ENCODE measurements at regions not wholly inside any gene's neighbourhood (a gene's known extent, or its start where the extent isn't known, plus 50 kb on each side); places are given as distances from the start of the nearest gene placed in this dataset.

DNA sequence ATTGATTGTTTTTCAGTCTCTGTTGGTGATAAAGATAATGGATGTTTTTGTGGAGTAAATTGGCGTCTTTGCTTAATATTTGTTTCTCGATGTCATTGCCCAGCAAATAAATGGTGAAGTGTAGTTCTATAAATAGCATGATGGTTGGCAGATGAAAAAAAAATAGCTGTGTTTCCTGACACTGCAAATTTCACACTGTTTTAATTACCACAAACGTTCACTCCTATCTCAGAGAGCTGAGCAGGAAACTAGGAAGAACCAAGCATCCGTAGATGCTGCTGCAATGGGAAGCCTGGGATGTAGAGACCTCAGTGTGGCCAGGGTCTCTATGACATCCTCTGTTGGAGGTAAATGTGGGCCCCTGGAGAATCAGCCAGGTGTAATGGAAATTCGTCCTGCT is 183.2 kb downstream of the CYRIA start:
- Histone ChIP-seq H3K27me3 (no peaks in the 10 kb centered on the region), H3K4me1 (no peaks in the 10 kb centered on the region), H3K4me3 (no peak overlapping the region), H3K27ac (no peak overlapping the region), H3K9me3 (no peaks in the 10 kb centered on the region), H3K36me3 (no peaks in the 10 kb centered on the region)
- no peak for DNase-seq (ENCODE audit: low spot score)
- TF ChIP-seq, protein P1, sequence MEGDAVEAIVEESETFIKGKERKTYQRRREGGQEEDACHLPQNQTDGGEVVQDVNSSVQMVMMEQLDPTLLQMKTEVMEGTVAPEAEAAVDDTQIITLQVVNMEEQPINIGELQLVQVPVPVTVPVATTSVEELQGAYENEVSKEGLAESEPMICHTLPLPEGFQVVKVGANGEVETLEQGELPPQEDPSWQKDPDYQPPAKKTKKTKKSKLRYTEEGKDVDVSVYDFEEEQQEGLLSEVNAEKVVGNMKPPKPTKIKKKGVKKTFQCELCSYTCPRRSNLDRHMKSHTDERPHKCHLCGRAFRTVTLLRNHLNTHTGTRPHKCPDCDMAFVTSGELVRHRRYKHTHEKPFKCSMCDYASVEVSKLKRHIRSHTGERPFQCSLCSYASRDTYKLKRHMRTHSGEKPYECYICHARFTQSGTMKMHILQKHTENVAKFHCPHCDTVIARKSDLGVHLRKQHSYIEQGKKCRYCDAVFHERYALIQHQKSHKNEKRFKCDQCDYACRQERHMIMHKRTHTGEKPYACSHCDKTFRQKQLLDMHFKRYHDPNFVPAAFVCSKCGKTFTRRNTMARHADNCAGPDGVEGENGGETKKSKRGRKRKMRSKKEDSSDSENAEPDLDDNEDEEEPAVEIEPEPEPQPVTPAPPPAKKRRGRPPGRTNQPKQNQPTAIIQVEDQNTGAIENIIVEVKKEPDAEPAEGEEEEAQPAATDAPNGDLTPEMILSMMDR (IDR thresholded peaks at IDR 0.05), result no peak

DNA sequence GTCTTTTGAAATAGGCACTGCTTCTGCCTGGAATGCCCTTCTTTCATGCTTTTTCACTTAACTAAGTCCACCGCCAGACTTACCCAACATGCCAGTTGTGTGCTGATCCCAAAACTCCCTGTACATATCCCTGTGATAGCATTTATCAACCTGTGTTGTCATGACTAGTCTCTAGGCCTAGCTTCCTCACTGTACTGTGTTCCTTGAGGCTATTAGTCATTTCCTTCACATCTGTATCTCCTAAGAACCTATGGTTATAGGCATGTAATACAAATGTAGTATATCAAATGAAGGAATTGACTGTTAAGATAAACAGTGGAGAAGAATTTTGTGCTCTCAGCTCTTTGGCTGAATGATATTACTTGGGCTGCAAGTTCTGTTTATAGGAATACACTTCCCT is 184.3 kb downstream of the CYRIA start:
- no peak for DNase-seq (ENCODE audit: low spot score)

DNA sequence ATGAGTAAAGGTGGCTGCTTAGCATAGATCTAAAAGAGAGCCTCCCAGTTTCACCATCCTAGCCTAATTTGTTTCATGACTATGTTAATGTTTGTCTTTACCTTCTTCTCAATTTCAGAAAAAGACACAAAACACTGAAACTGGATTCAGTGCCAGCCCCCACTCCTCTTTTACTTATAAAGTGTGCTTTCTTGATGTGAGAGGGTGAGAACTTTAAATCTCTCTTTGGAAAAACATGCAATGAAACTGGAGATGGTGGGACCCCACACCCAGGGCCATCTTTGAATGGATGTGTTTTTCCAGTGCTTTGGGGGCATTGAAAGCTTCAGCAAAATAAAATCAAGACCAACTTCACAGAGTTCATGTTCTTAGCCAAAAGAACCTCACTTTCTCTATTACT is 185.9 kb downstream of the CYRIA start:
- H3K4me1 ChIP-seq, result no peaks in the 10 kb centered on the region
- no peaks in the 10 kb centered on the region for H3K36me3 ChIP-seq
- DNase-seq (ENCODE audit: low spot score), result no peak
- no peaks in the 10 kb centered on the region for H3K9me3 ChIP-seq
- H3K27me3 ChIP-seq, result no peaks in the 10 kb centered on the region
- no peak overlapping the region for H3K4me3 ChIP-seq
- H3K27ac ChIP-seq, result no peak overlapping the region
- TF ChIP-seq, protein P1 (IDR thresholded peaks at IDR 0.05), result no peak

More for the DNA sequence above, 184.3 kb downstream of the CYRIA start:
- H3K36me3 ChIP-seq, result no peaks in the 10 kb centered on the region
- H3K4me3 ChIP-seq, result no peak overlapping the region
- no peaks in the 10 kb centered on the region for H3K9me3 ChIP-seq
- H3K27ac ChIP-seq, result no peak overlapping the region
- no peaks in the 10 kb centered on the region for H3K4me1 ChIP-seq
- TF ChIP-seq, protein P1 (IDR thresholded peaks at IDR 0.05), result no peak
- no peaks in the 10 kb centered on the region for H3K27me3 ChIP-seq

DNA sequence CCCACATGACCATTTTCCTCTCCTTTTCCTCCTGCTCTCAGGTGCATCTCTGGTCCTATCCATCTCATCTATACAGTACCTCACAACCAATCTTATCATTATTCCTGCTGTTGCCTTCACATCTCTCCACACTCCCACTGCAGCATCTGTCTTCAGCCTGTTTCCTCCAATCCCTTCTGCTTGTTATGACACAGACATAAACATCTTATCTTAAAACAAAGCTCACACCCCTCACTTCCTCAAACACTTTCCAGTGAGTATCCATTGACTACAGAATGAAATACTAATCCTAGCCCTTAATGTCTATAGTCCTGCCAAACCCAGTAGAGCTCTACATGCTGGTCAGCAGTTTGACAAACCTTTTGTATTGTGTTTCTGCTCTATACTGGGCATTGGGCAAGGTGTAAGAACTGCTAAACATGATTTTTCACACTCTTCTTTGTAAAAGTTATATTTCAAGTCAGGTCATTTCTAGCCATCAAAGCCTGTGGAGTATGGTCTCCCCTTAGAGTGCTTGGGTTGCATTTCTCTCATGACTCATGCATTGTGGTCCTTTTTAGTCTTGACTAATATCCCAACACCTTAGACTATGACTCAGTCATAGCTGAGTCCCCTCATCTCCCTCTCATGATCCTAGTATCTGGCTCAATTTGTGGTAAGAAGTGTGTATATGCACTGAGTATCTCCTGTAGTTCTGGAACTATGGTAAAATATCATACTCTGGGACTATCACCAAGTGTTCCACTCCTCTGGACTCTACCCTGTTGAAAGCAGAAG is 187.0 kb downstream of the CYRIA start:
- no peak for DNase-seq (ENCODE audit: low spot score)
- no peaks in the 10 kb centered on the region for H3K4me1 ChIP-seq
- no peaks in the 10 kb centered on the region for H3K36me3 ChIP-seq
- no peak overlapping the region for H3K27ac ChIP-seq
- TF ChIP-seq, protein P1 (IDR thresholded peaks at IDR 0.05), result no peak
- H3K4me3 ChIP-seq, result no peak overlapping the region
- no peaks in the 10 kb centered on the region for H3K9me3 ChIP-seq
- H3K27me3 ChIP-seq, result no peaks in the 10 kb centered on the region

GRCh38 chr2:16477648-16478047 is 188.0 kb downstream of the CYRIA start:
- H3K27ac ChIP-seq, result no peak overlapping the region
- H3K36me3 ChIP-seq, result no peaks in the 10 kb centered on the region
- TF ChIP-seq, protein P1 (IDR thresholded peaks at IDR 0.05), result no peak
- no peaks in the 10 kb centered on the region for H3K4me1 ChIP-seq
- H3K27me3 ChIP-seq, result no peaks in the 10 kb centered on the region
- no peak for DNase-seq (ENCODE audit: low spot score)
- H3K9me3 ChIP-seq, result no peaks in the 10 kb centered on the region
- H3K4me3 ChIP-seq, result no peak overlapping the region

DNA sequence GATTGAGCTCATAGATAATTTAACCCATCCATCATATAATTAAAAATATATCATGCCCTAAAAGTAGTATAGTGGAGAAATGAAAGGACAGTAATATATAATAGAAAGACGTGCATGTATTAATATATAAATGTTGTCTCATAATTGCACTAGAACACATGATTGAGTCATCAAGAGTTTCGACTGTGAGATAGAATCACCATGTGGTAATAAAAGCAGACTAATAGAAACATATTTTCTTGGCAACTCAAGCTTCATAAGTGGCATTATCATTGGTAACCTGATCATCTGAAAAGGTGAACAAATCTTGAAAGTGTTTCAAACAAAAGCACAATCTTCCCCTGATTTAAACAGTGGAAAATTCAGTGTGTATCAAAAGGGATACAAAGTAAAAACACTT is 188.8 kb downstream of the CYRIA start:
- TF ChIP-seq, protein P1 (IDR thresholded peaks at IDR 0.05), result no peak
- Histone ChIP-seq H3K36me3 (no peaks in the 10 kb centered on the region), H3K27me3 (no peaks in the 10 kb centered on the region), H3K27ac (no peak overlapping the region), H3K4me1 (no peaks in the 10 kb centered on the region), H3K4me3 (no peak overlapping the region), H3K9me3 (no peaks in the 10 kb centered on the region)
- DNase-seq (ENCODE audit: low spot score), result no peak
